ENCODE measurements at regions not wholly inside any gene's neighbourhood (a gene's known extent, or its start where the extent isn't known, plus 50 kb on each side); places are given as distances from the start of the nearest gene placed in this dataset.

- no peak overlapping the region for H3K4me3 ChIP-seq
- H3K36me3 ChIP-seq (ENCODE audit: control insufficient read depth, insufficient read depth, low read length): no peaks in the 10 kb centered on the region
- TF ChIP-seq MAFF (IDR thresholded peaks at IDR 0.05; ENCODE audit: low read length): no peak
- no peak for DNase-seq (ENCODE audit: extremely low read depth in 1 of 4, low spot score in 3 of 4)
- H3K9me1 ChIP-seq (ENCODE audit: control insufficient read depth, insufficient read depth, low read length): no peaks in the 10 kb centered on the region
- CTCF ChIA-PET (ENCODE audit: low intra/inter-chr PET ratio): no interaction called here
- H3K4me1 ChIP-seq (replicated peaks in 1 of 2; ENCODE audit: control insufficient read depth in 2 of 2, insufficient read depth in 2 of 2, low read length in 2 of 2): no peaks in the 10 kb centered on the region
- H2AFZ ChIP-seq (ENCODE audit: low read depth, low read length): no peak overlapping the region
- no peak overlapping the region for H3K27ac ChIP-seq (ENCODE audit: extremely low read depth, low read depth, low read length)
- no peaks in the 10 kb centered on the region for H3K79me2 ChIP-seq (ENCODE audit: control insufficient read depth, insufficient read depth, low read length)
- H3K4me2 ChIP-seq (ENCODE audit: insufficient read depth, low read length): no peak overlapping the region
- H4K20me1 ChIP-seq (replicated peaks; ENCODE audit: control insufficient read depth, insufficient read depth, low read length): no peaks in the 10 kb centered on the region
- H3K27me3 ChIP-seq (ENCODE audit: control insufficient read depth in 2 of 2, insufficient read depth in 2 of 2, low read length in 2 of 2): no peaks in the 10 kb centered on the region
- intact Hi-C loops (cut with micrococcal nuclease) (no loop called here), in situ Hi-C loops (cut with MboI) (no loop called here)
- whole genome bisulfite sequencing (ENCODE audit: insufficient coverage, low coverage, missing lambda C conversion rate): 5% methylated on average over 6 of the region's 6 CpGs
- FAIRE-seq: no peak
- H3K9ac ChIP-seq (ENCODE audit: insufficient read depth in 1 of 2, low read depth in 2 of 2, low read length in 2 of 2): no peak overlapping the region
- no peaks in the 10 kb centered on the region; the same call in 1 of the 2 replicates for H3K9me3 ChIP-seq (replicated peaks; ENCODE audit: control insufficient read depth, insufficient read depth, low read depth, low read length)
- ATAC-seq: no peak
- POLR2A ChIA-PET: no interaction called here
- no TSS peak for BruUV-seq (replicated peaks)
Observed at GRCh38 chr1:170321113-170321512, 175.4 kb downstream of the NTMT2 start.

DNA sequence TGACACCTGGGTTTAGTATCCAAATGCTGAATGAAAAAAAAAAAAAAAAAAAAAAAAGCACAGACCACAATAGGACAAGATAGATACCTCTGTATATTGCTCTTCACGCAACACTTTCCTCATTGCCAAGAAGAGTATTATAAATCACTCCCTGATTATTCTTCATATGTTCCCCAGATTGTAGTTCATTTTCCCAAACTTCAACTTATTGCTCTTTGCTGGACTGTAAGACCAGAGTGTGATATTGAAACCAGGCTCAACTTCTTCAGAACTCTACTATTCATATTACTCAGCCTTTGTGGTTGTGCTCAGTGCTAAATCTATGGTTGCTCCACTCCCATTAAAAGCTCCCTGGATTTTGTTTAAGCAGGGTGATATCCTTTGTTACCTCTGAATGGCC, 180.4 kb downstream of the NTMT2 start:
- no peak overlapping the region for H2AFZ ChIP-seq (ENCODE audit: low read depth, low read length)
- H3K4me2 ChIP-seq (ENCODE audit: insufficient read depth, low read length): no peak overlapping the region
- H3K9ac ChIP-seq (ENCODE audit: insufficient read depth in 1 of 2, low read depth in 2 of 2, low read length in 2 of 2): no peak overlapping the region
- ChIA-PET CTCF (ENCODE audit: low intra/inter-chr PET ratio) (no interaction called here), POLR2A (no interaction called here)
- no peak overlapping the region for H3K27ac ChIP-seq (ENCODE audit: extremely low read depth, low read depth, low read length)
- TF ChIP-seq BHLHE40 (IDR thresholded peaks at IDR 0.05; ENCODE audit: low read length) (no peak), RFX7 (CRISPR knock-in tag; IDR thresholded peaks at IDR 0.05) (no peak), ZNF253 (CRISPR knock-in tag; conservative IDR thresholded peaks at IDR 0.05) (no peak), JUND (IDR thresholded peaks at IDR 0.05; ENCODE audit: borderline replicate concordance, low read depth, low read length) (no peak), JUND (tag; IDR thresholded peaks at IDR 0.05; ENCODE audit: borderline replicate concordance, low read depth, low read length) (no peak), ZNF134 (CRISPR knock-in tag; conservative IDR thresholded peaks at IDR 0.05) (no peak)
- no peak for ATAC-seq
- no peak for FAIRE-seq
- H3K4me1 ChIP-seq (replicated peaks in 1 of 2; ENCODE audit: control insufficient read depth in 2 of 2, insufficient read depth in 2 of 2, low read length in 2 of 2): no peaks in the 10 kb centered on the region
- intact Hi-C loops (cut with micrococcal nuclease): no loop called here
- H3K36me3 ChIP-seq (ENCODE audit: control insufficient read depth, insufficient read depth, low read length): no peaks in the 10 kb centered on the region
- WGBS (ENCODE audit: insufficient coverage, low coverage, missing lambda C conversion rate): 0% methylated on average over 1 of the region's 1 CpG
- no peaks in the 10 kb centered on the region; the same call in 1 of the 2 replicates for H3K9me3 ChIP-seq (replicated peaks; ENCODE audit: control insufficient read depth, insufficient read depth, low read depth, low read length)
- no peaks in the 10 kb centered on the region for H3K9me1 ChIP-seq (ENCODE audit: control insufficient read depth, insufficient read depth, low read length)
- no peaks in the 10 kb centered on the region for H4K20me1 ChIP-seq (replicated peaks; ENCODE audit: control insufficient read depth, insufficient read depth, low read length)
- H3K79me2 ChIP-seq (ENCODE audit: control insufficient read depth, insufficient read depth, low read length): no peaks in the 10 kb centered on the region
- in situ Hi-C loops (cut with MboI): no loop called here
- no peaks in the 10 kb centered on the region for H3K27me3 ChIP-seq (ENCODE audit: control insufficient read depth in 2 of 2, insufficient read depth in 2 of 2, low read length in 2 of 2)
- no peak for DNase-seq (ENCODE audit: extremely low read depth in 1 of 4, low spot score in 3 of 4)
- no peak overlapping the region for H3K4me3 ChIP-seq
- no TSS peak for BruUV-seq (replicated peaks)
